Activated CD4-positive, alpha-beta T cell treated with anti-CD3 and anti-CD28 coated beads, Interleukin-2, Interleukin-6, amounts not matched to agents 100 ng/mL and 50 ng/mL, durations not matched to agents 16 hours and 8 hours (primary cell): ENCODE measurements at regions not wholly inside any gene's neighbourhood (a gene's known extent, or its start where the extent isn't known, plus 50 kb on each side); places are given as distances from the start of the nearest gene placed in this dataset.
A peak's percentile ranks its signal among the peaks of the same experiment; 100 is the strongest.

Source experiments
- DNase-seq: peaks from one replicate; pipeline ENCODE4 v3.0.0-alpha.2; 2020

- no peak for DNase-seq
Measured at GRCh38 chr5:87069311-87069710, 198.4 kb upstream of the RASA1 start.

GRCh38 chr5:87069974-87070608 lies 197.6 kb upstream of the RASA1 start:
- DNase-seq: no peak

- no peak for DNase-seq
Measured at GRCh38 chr5:87074072-87074471, 193.6 kb upstream of the RASA1 start.

GRCh38 chr5:87074934-87075541 lies 192.6 kb upstream of the RASA1 start:
- DNase-seq: peak; percentile 66

- DNase-seq: no peak
Measured at GRCh38 chr5:87076411-87076810, 191.3 kb upstream of the RASA1 start.

GRCh38 chr5:87076931-87077330 lies 190.8 kb upstream of the RASA1 start:
- DNase-seq: peak; percentile 16

GRCh38 chr5:87079219-87079618 lies 188.5 kb upstream of the RASA1 start:
- DNase-seq: no peak

- DNase-seq: no peak
Measured at GRCh38 chr5:87081016-87081415, 186.7 kb upstream of the RASA1 start.

GRCh38 chr5:87081511-87082372 lies 185.9 kb upstream of the RASA1 start:
- peak; percentile 36 for DNase-seq

- no peak for DNase-seq
Measured at GRCh38 chr5:87094347-87094746, 173.3 kb upstream of the RASA1 start.

- no peak for DNase-seq
Measured at GRCh38 chr5:87094833-87095232, 172.8 kb upstream of the RASA1 start.

GRCh38 chr5:87095787-87096186 lies 171.9 kb upstream of the RASA1 start:
- no peak for DNase-seq

- no peak for DNase-seq
Measured at GRCh38 chr5:87097664-87098063, 170.0 kb upstream of the RASA1 start.

GRCh38 chr5:87099291-87099839 lies 168.3 kb upstream of the RASA1 start:
- DNase-seq: no peak

GRCh38 chr5:87099968-87100367 lies 167.7 kb upstream of the RASA1 start:
- DNase-seq: no peak

GRCh38 chr5:87101321-87101720 lies 166.4 kb upstream of the RASA1 start:
- no peak for DNase-seq

- no peak for DNase-seq
Measured at GRCh38 chr5:87102841-87103240, 164.8 kb upstream of the RASA1 start.

GRCh38 chr5:87103616-87104287 lies 163.9 kb upstream of the RASA1 start:
- DNase-seq: peak; percentile 10

GRCh38 chr5:87105577-87105976 lies 162.1 kb upstream of the RASA1 start:
- no peak for DNase-seq

- DNase-seq: no peak
Measured at GRCh38 chr5:87109746-87110145, 157.9 kb upstream of the RASA1 start.

- DNase-seq: no peak
Measured at GRCh38 chr5:87110721-87111120, 157.0 kb upstream of the RASA1 start.

GRCh38 chr5:87113861-87114260 lies 153.8 kb upstream of the RASA1 start:
- no peak for DNase-seq

- DNase-seq: no peak
Measured at GRCh38 chr5:87114631-87115030, 153.1 kb upstream of the RASA1 start.
